GM12878 (cell line): ENCODE measurements at regions not wholly inside any gene's neighbourhood (a gene's known extent, or its start where the extent isn't known, plus 50 kb on each side); places are given as distances from the start of the nearest gene placed in this dataset.

ENCODE experiments used
- BMI1 ChIP-seq: fragments of 450-650 bp; IDR thresholded peaks from 2 replicates; pipeline ENCODE4 v1.6.1; 2016; ENCODE audit warnings: mild to moderate bottlenecking, moderate library complexity, borderline replicate concordance
- CTCF ChIP-seq, 3 experiments: IDR thresholded peaks in 2 of 3; conservative IDR thresholded peaks in 1 of 3; 2 replicates each; pipeline ENCODE4 v1.5.1; 2011; ENCODE audit warnings: low read depth in 3 of 3, low read length in 3 of 3, mild to moderate bottlenecking in 3 of 3, control low read depth in 2 of 3, moderate library complexity in 2 of 3, inconsistent platforms in 1 of 3, mixed read lengths in 1 of 3; ENCODE audit not compliant: control insufficient read depth in 2 of 3, insufficient read depth in 1 of 3; ENCODE audit errors: extremely low read depth in 1 of 3
- E4F1 ChIP-seq: fragments of 450-650 bp; IDR thresholded peaks from 2 replicates; pipeline ENCODE4 v1.6.1; 2018; ENCODE audit warnings: borderline replicate concordance, mild to moderate bottlenecking; ENCODE audit not compliant: partially characterized antibody
- ESRRA ChIP-seq: IDR thresholded peaks from 2 replicates; pipeline ENCODE4 v1.6.1; 2012; ENCODE audit warnings: mild to moderate bottlenecking, low read length, improper control_type of control experiment
- EZH2 ChIP-seq: IDR thresholded peaks from 2 replicates; pipeline ENCODE4 v1.6.1; 2012; ENCODE audit warnings: low read depth, mild to moderate bottlenecking, control low read depth, inconsistent platforms, low read length, borderline replicate concordance; ENCODE audit not compliant: control insufficient read depth
- MLLT1 ChIP-seq: fragments of 450-650 bp; IDR thresholded peaks from 2 replicates; pipeline ENCODE4 v1.6.1; 2016; ENCODE audit warnings: mild to moderate bottlenecking
- NFXL1 ChIP-seq: fragments of 450-650 bp; IDR thresholded peaks from 2 replicates; pipeline ENCODE4 v1.6.1; 2017; ENCODE audit warnings: antibody characterized with exemption, mild to moderate bottlenecking, borderline replicate concordance
- NR2C2 ChIP-seq: IDR thresholded peaks from 2 replicates; pipeline ENCODE4 v1.6.1; 2011; ENCODE audit warnings: borderline replicate concordance, low read depth; ENCODE audit not compliant: control insufficient read depth, insufficient read length
- PAX8 ChIP-seq: fragments of 450-650 bp; IDR thresholded peaks from 2 replicates; pipeline ENCODE4 v1.6.1; 2017; ENCODE audit warnings: mild to moderate bottlenecking, moderate library complexity
- PKNOX1 ChIP-seq: fragments of 450-650 bp; IDR thresholded peaks from 2 replicates; pipeline ENCODE4 v1.6.1; 2016; ENCODE audit warnings: mild to moderate bottlenecking
- SKIL ChIP-seq: fragments of 450-650 bp; IDR thresholded peaks from 2 replicates; pipeline ENCODE4 v1.6.1; 2017; ENCODE audit warnings: mild to moderate bottlenecking, low read depth, inconsistent platforms; ENCODE audit not compliant: poor library complexity, severe bottlenecking
- STAT3 ChIP-seq: IDR thresholded peaks from 2 replicates; pipeline ENCODE4 v1.6.1; 2011; ENCODE audit warnings: low read depth, low read length, improper control_type of control experiment
- YY1 ChIP-seq: IDR thresholded peaks from 2 replicates; pipeline ENCODE4 v1.6.1; 2011; ENCODE audit warnings: low read depth, mild to moderate bottlenecking, low read length
- ZBTB40 ChIP-seq: fragments of 450-650 bp; IDR thresholded peaks from 2 replicates; pipeline ENCODE4 v1.6.1; 2016; ENCODE audit warnings: mild to moderate bottlenecking, moderate library complexity, borderline replicate concordance
- ZNF622 ChIP-seq: fragments of 450-650 bp; IDR thresholded peaks from 2 replicates; pipeline ENCODE4 v1.6.1; 2017; ENCODE audit warnings: mild to moderate bottlenecking, inconsistent platforms

GRCh38 chr4:38310446-38311043, 350.3 kb downstream of the PTTG2 start (continued):
- no peak for TF ChIP-seq ZBTB40
- no peak for TF ChIP-seq STAT3
- TF ChIP-seq EZH2: 0 out of 2 replicates have a peak, but pooled peaks have one; percentile 85
- TF ChIP-seq NFXL1: no peak
- peak; percentile 82 for TF ChIP-seq YY1
- TF ChIP-seq MLLT1: peak; percentile 98
- peak; percentile 97 for TF ChIP-seq SKIL
- no peak for TF ChIP-seq CTCF (IDR thresholded peaks at IDR 0.05 in 2 of 3, conservative IDR thresholded peaks at IDR 0.05 in 1 of 3; ENCODE audit: control insufficient read depth in 2 of 3, extremely low read depth in 1 of 3, insufficient read depth in 1 of 3, low read depth in 3 of 3, low read length in 3 of 3)
- peak; percentile 90 for TF ChIP-seq BMI1
- no peak for TF ChIP-seq PAX8
- TF ChIP-seq ESRRA: no peak
- no peak for TF ChIP-seq NR2C2
- no peak for TF ChIP-seq ZNF622
- no peak for TF ChIP-seq E4F1
- TF ChIP-seq PKNOX1: peak; percentile 90
